DND-41 (cell line): ENCODE measurements at regions not wholly inside any gene's neighbourhood (a gene's known extent, or its start where the extent isn't known, plus 50 kb on each side); places are given as distances from the start of the nearest gene placed in this dataset.

Experiments used
- ATAC-seq: fragments of 200-7000 bp; cut with Tn5 transposase; 3 replicates; pipeline ENCODE4 v1.9.1; 2021; ENCODE audit warnings: low read depth; ENCODE audit not compliant: insufficient read depth
- DNase-seq: peaks from one replicate; pipeline ENCODE4 v3.0.0-alpha.2; 2020
- H2AFZ ChIP-seq: 2 replicates; pipeline ENCODE4 v1.6.0; 2012; ENCODE audit warnings: low read depth, low read length
- H3K27ac ChIP-seq: 2 replicates; pipeline ENCODE4 v1.5.1; 2012; ENCODE audit warnings: low read length, inconsistent platforms
- H3K27me3 ChIP-seq: fragments of 200-600 bp; sonication (generic); 2 replicates; pipeline ENCODE4 v1.6.0; 2012; ENCODE audit warnings: low read length, mild to moderate bottlenecking, inconsistent platforms; ENCODE audit not compliant: insufficient read depth, poor library complexity
- H3K36me3 ChIP-seq: 2 replicates; pipeline ENCODE4 v1.5.1; 2012; ENCODE audit warnings: low read length, inconsistent platforms; ENCODE audit not compliant: insufficient read depth
- H3K4me1 ChIP-seq: 2 replicates; pipeline ENCODE4 v1.5.1; 2012; ENCODE audit warnings: mild to moderate bottlenecking, low read length; ENCODE audit not compliant: insufficient read depth
- H3K4me2 ChIP-seq: 2 replicates; pipeline ENCODE4 v1.6.0; 2012; ENCODE audit warnings: mild to moderate bottlenecking, moderate library complexity, low read length, inconsistent platforms; ENCODE audit not compliant: insufficient read depth
- H3K4me3 ChIP-seq, 2 experiments: fragments of 200-600 bp in 1 of 2; shearing (Covaris generic) in 1 of 2; 2 replicates each; pipeline ENCODE4 v1.5.1; 2012 to 2016; ENCODE audit warnings: inconsistent platforms in 2 of 2, low read length in 2 of 2, mild to moderate bottlenecking in 2 of 2, low read depth in 1 of 2, moderate library complexity in 1 of 2
- H3K79me2 ChIP-seq: 2 replicates; pipeline ENCODE4 v1.6.0; 2012; ENCODE audit warnings: low read length, inconsistent platforms; ENCODE audit not compliant: insufficient read depth
- H3K9ac ChIP-seq: 2 replicates; pipeline ENCODE4 v1.6.0; 2012; ENCODE audit warnings: low read depth, mild to moderate bottlenecking, inconsistent platforms, low read length, moderate library complexity
- H3K9me3 ChIP-seq: 2 replicates; pipeline ENCODE4 v1.5.1; 2012; ENCODE audit warnings: low read length, moderate library complexity, mild to moderate bottlenecking, inconsistent platforms; ENCODE audit not compliant: insufficient read depth, severe bottlenecking
- H4K20me1 ChIP-seq: 2 replicates; pipeline ENCODE4 v1.6.0; 2012; ENCODE audit warnings: low read length; ENCODE audit not compliant: insufficient read depth
- CTCF ChIP-seq: IDR thresholded peaks from 2 replicates; pipeline ENCODE4 v1.5.1; 2012; ENCODE audit warnings: borderline replicate concordance, low read length, moderate library complexity, mild to moderate bottlenecking; ENCODE audit not compliant: poor library complexity, severe bottlenecking; ENCODE audit errors: extremely low read depth
- EZH2 ChIP-seq: IDR thresholded peaks from 3 replicates; pipeline ENCODE4 v1.6.1; 2012; ENCODE audit warnings: borderline replicate concordance, low read depth, mild to moderate bottlenecking, moderate library complexity, low read length, inconsistent platforms; ENCODE audit not compliant: severe bottlenecking

- Histone ChIP-seq H3K9ac (no peak overlapping the region), H3K27ac (no peak overlapping the region), H3K9me3 (no peaks in the 10 kb centered on the region), H3K4me1 (no peaks in the 10 kb centered on the region), H3K79me2 (no peaks in the 10 kb centered on the region), H3K27me3 (no peaks in the 10 kb centered on the region), H3K4me3 (no peak overlapping the region), H4K20me1 (no peaks in the 10 kb centered on the region; the same call in 1 of the 2 replicates), H3K36me3 (no peaks in the 10 kb centered on the region), H2AFZ (no peak overlapping the region), H3K4me2 (no peak overlapping the region)
- ATAC-seq (no peak), DNase-seq (no peak)
- TF ChIP-seq CTCF (no peak), EZH2 (no peak)
Observed at GRCh38 chr13:100837631-100838030, 163.0 kb upstream of the TMTC4 start.

GRCh38 chr13:100836711-100837110, 162.1 kb upstream of the TMTC4 start:
- Histone ChIP-seq H3K79me2 (no peaks in the 10 kb centered on the region), H3K9me3 (no peaks in the 10 kb centered on the region), H3K36me3 (no peaks in the 10 kb centered on the region), H3K4me3 (no peak overlapping the region), H3K9ac (no peak overlapping the region), H4K20me1 (no peaks in the 10 kb centered on the region; the same call in 1 of the 2 replicates), H3K27me3 (no peaks in the 10 kb centered on the region), H3K4me1 (no peaks in the 10 kb centered on the region), H3K27ac (no peak overlapping the region), H3K4me2 (no peak overlapping the region), H2AFZ (no peak overlapping the region)
- ATAC-seq (no peak), DNase-seq (no peak)
- TF ChIP-seq CTCF, result no peak
- no peak for TF ChIP-seq EZH2

- no peak overlapping the region for H3K4me2 ChIP-seq
- no peak for DNase-seq
- no peak for ATAC-seq
- H3K9ac ChIP-seq, result no peak overlapping the region
- no peaks in the 10 kb centered on the region; the same call in 1 of the 2 replicates for H4K20me1 ChIP-seq
- no peak overlapping the region for H3K27ac ChIP-seq
- H3K9me3 ChIP-seq, result no peaks in the 10 kb centered on the region
- no peaks in the 10 kb centered on the region for H3K36me3 ChIP-seq
- no peak overlapping the region for H2AFZ ChIP-seq
- no peaks in the 10 kb centered on the region for H3K4me1 ChIP-seq
- TF ChIP-seq EZH2, result no peak
- no peak for TF ChIP-seq CTCF
- H3K27me3 ChIP-seq, result no peaks in the 10 kb centered on the region
- H3K79me2 ChIP-seq, result no peaks in the 10 kb centered on the region
- H3K4me3 ChIP-seq, result no peak overlapping the region
Observed at GRCh38 chr13:100835695-100836094, 161.1 kb upstream of the TMTC4 start.

GRCh38 chr13:100833427-100833826, 158.8 kb upstream of the TMTC4 start:
- H3K27me3 ChIP-seq, result no peaks in the 10 kb centered on the region
- TF ChIP-seq EZH2 (no peak), CTCF (no peak)
- no peak overlapping the region for H3K4me2 ChIP-seq
- H2AFZ ChIP-seq, result no peak overlapping the region
- H3K4me3 ChIP-seq, result no peak overlapping the region
- DNase-seq (no peak), ATAC-seq (no peak)
- no peak overlapping the region for H3K27ac ChIP-seq
- no peaks in the 10 kb centered on the region for H3K79me2 ChIP-seq
- H4K20me1 ChIP-seq, result no peaks in the 10 kb centered on the region
- H3K4me1 ChIP-seq, result no peaks in the 10 kb centered on the region
- no peak overlapping the region for H3K9ac ChIP-seq
- no peaks in the 10 kb centered on the region for H3K9me3 ChIP-seq
- H3K36me3 ChIP-seq, result no peaks in the 10 kb centered on the region
